HCT116 (cell line): ENCODE measurements at regions not wholly inside any gene's neighbourhood (a gene's known extent, or its start where the extent isn't known, plus 50 kb on each side); places are given as distances from the start of the nearest gene placed in this dataset.
"Not testable (repeated sequence)": the region's sequence is repeated elsewhere in the genome, so short reads cannot be mapped to it uniquely, and the experiment has no call there.

Experiments used
- ATAC-seq: fragments of 200-7000 bp; cut with Tn5 transposase; 2 replicates; pipeline ENCODE4 v1.9.1; 2020; ENCODE audit warnings: mild to moderate bottlenecking, moderate library complexity
- BruUV-seq: library from RNA; stranded (reverse); fragments of 400-500 nt; replicated peaks from 2 replicates; lab custom pipeline; 2021; lab: Mats Ljungman, UMichigan
- CTCF ChIA-PET: fragments of 300-600 bp; sonication (Branson Sonifier 250); formaldehyde crosslinking; loops from one replicate; lab custom pipeline; 2021; ENCODE audit warnings: antibody characterized with exemption; lab: Charles Lee
- POLR2A ChIA-PET: fragments of 300-600, 350-600 bp; sonication (Branson Sonifier 250); formaldehyde crosslinking; loops from one replicate; lab custom pipeline; 2021; ENCODE audit warnings: antibody characterized with exemption; lab: Charles Lee
- RAD21 ChIA-PET, 2 experiments: fragments of 300-600 bp; sonication (Branson Sonifier 250); formaldehyde crosslinking; loops; one replicate each; lab custom pipeline; 2023; ENCODE audit warnings: low total read pairs in 2 of 2; ENCODE audit not compliant: uncharacterized antibody in 2 of 2, unreplicated experiment in 2 of 2, low non-redundant PET in 1 of 2; lab: Charles Lee
- DNase-seq: peaks from one replicate; pipeline ENCODE4 v3.0.0-alpha.2; 2010; ENCODE audit warnings: low read depth, low spot score
- H2AFZ ChIP-seq: fragments of 200-600 bp; shearing (Covaris generic), sonication (generic); 2 replicates; pipeline ENCODE4 v1.6.1; 2017; ENCODE audit warnings: low read depth, mixed run types, mixed read lengths, antibody characterized with exemption, low read length; ENCODE audit not compliant: poor library complexity, severe bottlenecking
- H3K27ac ChIP-seq: 2 replicates; pipeline ENCODE4 v1.5.1; 2012; ENCODE audit warnings: low read depth, low read length
- H3K27me3 ChIP-seq: fragments of 200-600 bp; sonication (generic); 2 replicates; pipeline ENCODE4 v1.6.1; 2016; ENCODE audit warnings: mixed run types, low read length, mixed read lengths; ENCODE audit not compliant: insufficient read depth
- H3K36me3 ChIP-seq, 2 experiments: fragments of 200-500 bp in 1 of 2; fragments of 200-600 bp in 1 of 2; sonication (Bioruptor generic) in 1 of 2; sonication (generic) in 1 of 2; 2 replicates each; pipeline versions ENCODE4 v1.5.1 to v1.6.1; 2014 to 2016; ENCODE audit warnings: low read length in 2 of 2, inconsistent platforms in 1 of 2, mixed read lengths in 1 of 2, mixed run types in 1 of 2; ENCODE audit not compliant: insufficient read depth in 2 of 2, control insufficient read depth in 1 of 2
- H3K4me1 ChIP-seq, 2 experiments: fragments of 200-600 bp in 1 of 2; sonication (generic) in 1 of 2; 2 replicates each; pipeline versions ENCODE4 v1.5.1 to v1.6.1; 2012 to 2017; ENCODE audit warnings: low read length in 2 of 2, inconsistent platforms in 1 of 2, mild to moderate bottlenecking in 1 of 2, mixed read lengths in 1 of 2, mixed run types in 1 of 2, moderate library complexity in 1 of 2; ENCODE audit not compliant: insufficient read depth in 2 of 2, control insufficient read depth in 1 of 2
- H3K4me2 ChIP-seq: fragments of 200-600 bp; sonication (generic); 2 replicates; pipeline ENCODE4 v1.6.1; 2017; ENCODE audit warnings: mixed run types, low read length, mixed read lengths
- H3K4me3 ChIP-seq, 2 experiments: fragments of 200-600 bp in 1 of 2; sonication (generic) in 1 of 2; replicated peaks in 1 of 2; 2 replicates each; pipeline ENCODE4 v1.5.1; 2011 to 2016; ENCODE audit warnings: low read length in 2 of 2, control low read depth in 1 of 2, low read depth in 1 of 2, mild to moderate bottlenecking in 1 of 2, mixed read lengths in 1 of 2, mixed run types in 1 of 2
- H3K79me2 ChIP-seq: fragments of 200-600 bp; sonication (generic); 2 replicates; pipeline ENCODE4 v1.6.1; 2017; ENCODE audit warnings: mild to moderate bottlenecking, mixed run types, low read length, moderate library complexity, mixed read lengths; ENCODE audit not compliant: insufficient read depth
- H3K9ac ChIP-seq: fragments of 200-600 bp; sonication (generic); 2 replicates; pipeline ENCODE4 v1.6.1; 2016; ENCODE audit warnings: low read length, mixed read lengths
- H3K9me2 ChIP-seq: fragments of 200-600 bp; sonication (generic), shearing (Covaris generic); 2 replicates; pipeline ENCODE4 v1.6.1; 2017; ENCODE audit warnings: mixed run types, mild to moderate bottlenecking, moderate library complexity; ENCODE audit not compliant: insufficient read depth
- H3K9me3 ChIP-seq, 2 experiments: fragments of 200-500 bp in 1 of 2; fragments of 200-600 bp in 1 of 2; sonication (Bioruptor generic) in 1 of 2; sonication (generic) in 1 of 2; 2 replicates each; pipeline ENCODE4 v1.6.1; 2014 to 2017; ENCODE audit warnings: low read length in 2 of 2, mixed read lengths in 2 of 2, inconsistent platforms in 1 of 2, low read depth in 1 of 2, mild to moderate bottlenecking in 1 of 2, mixed run types in 1 of 2, moderate library complexity in 1 of 2; ENCODE audit not compliant: control insufficient read depth in 1 of 2, insufficient read depth in 1 of 2
- H4K20me1 ChIP-seq: fragments of 200-600 bp; sonication (generic), shearing (Covaris generic); 2 replicates; pipeline ENCODE4 v1.6.1; 2017; ENCODE audit warnings: mixed run types, mild to moderate bottlenecking, moderate library complexity; ENCODE audit not compliant: insufficient read depth
- ATF3 ChIP-seq: IDR thresholded peaks from 2 replicates; pipeline ENCODE4 v1.6.1; 2012
- CEBPB ChIP-seq: IDR thresholded peaks from 2 replicates; pipeline ENCODE4 v1.6.1; 2012; ENCODE audit warnings: low read depth
- EGR1 ChIP-seq: IDR thresholded peaks from 2 replicates; pipeline ENCODE4 v1.6.1; 2012; ENCODE audit warnings: low read depth
- EZH2 ChIP-seq: fragments of 200-600 bp; sonication (generic); IDR thresholded peaks from 2 replicates; pipeline ENCODE4 v1.6.1; 2017; ENCODE audit warnings: antibody characterized with exemption, mixed run types
- MAX ChIP-seq: IDR thresholded peaks from 2 replicates; pipeline ENCODE4 v1.6.1; 2012
- RAD21 ChIP-seq: IDR thresholded peaks from 2 replicates; pipeline ENCODE4 v1.6.1; 2012; ENCODE audit warnings: low read depth, mild to moderate bottlenecking
- SP1 ChIP-seq: IDR thresholded peaks from 2 replicates; pipeline ENCODE4 v1.6.1; 2012; ENCODE audit warnings: low read depth
- SRF ChIP-seq: IDR thresholded peaks from 2 replicates; pipeline ENCODE4 v1.6.1; 2012; ENCODE audit warnings: low read depth
- ZFX ChIP-seq: fragments of 450-650 bp; IDR thresholded peaks from 2 replicates; pipeline ENCODE4 v1.6.1; 2017
- intact Hi-C: fragments of 100-400 bp; cut with micrococcal nuclease; formaldehyde crosslinking; loops from 2 replicates; pipeline ENCODE4 v1.10.0; 2022
- TF ChIP-seq, protein P1 (sequence below), 3 experiments: fragments of 200-600 bp in 1 of 3; sonication (generic) in 1 of 3; IDR thresholded peaks in 2 of 3; conservative IDR thresholded peaks in 1 of 3; 2 replicates each; pipeline ENCODE4 v1.5.1; 2012 to 2017; ENCODE audit warnings: low read depth in 2 of 3, low read length in 2 of 3, antibody characterized with exemption in 1 of 3, borderline replicate concordance in 1 of 3, control low read depth in 1 of 3, mild to moderate bottlenecking in 1 of 3, mixed read lengths in 1 of 3, mixed run types in 1 of 3, moderate library complexity in 1 of 3; ENCODE audit not compliant: insufficient read depth in 1 of 3

DNA sequence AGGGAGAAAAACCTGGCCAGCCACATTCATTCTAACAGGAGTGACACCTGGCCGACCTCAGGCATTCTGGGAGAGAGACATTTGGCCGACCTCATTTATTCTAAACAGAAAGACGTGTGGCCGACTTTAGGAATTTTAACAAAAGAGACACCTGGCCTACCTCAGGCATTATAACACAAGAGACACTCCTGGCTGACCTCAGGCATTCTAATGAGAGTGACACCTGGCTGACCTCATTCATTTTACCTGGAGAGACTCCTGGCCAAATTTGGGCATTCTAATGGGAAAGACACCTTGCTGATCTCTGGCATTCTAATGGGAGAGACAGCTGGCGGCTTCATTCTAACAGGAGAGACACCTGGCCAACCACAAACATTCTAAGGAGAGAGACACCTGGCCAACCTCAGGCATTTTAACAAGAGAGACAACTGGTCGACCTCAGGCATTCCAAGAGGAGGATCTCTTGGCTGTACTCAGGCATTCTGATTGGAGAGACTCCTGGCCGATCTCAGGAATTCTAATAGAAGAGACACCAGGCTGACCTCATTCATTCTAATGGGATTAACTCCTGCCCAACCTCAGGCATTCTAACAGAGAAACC is 1353.9 kb downstream of the UQCRFS1 start:
- Histone ChIP-seq H3K9ac (no peak overlapping the region), H3K36me3 (no peaks in the 10 kb centered on the region), H3K4me2 (no peak overlapping the region), H3K79me2 (no peaks in the 10 kb centered on the region), H2AFZ (no peak overlapping the region), H3K9me3 (peaks cover 0 to 7% of the 10 kb centered on the region in 2 experiments; a peak in 1 of 4 replicates), H3K4me1 (no peaks in the 10 kb centered on the region), H4K20me1 (no peaks in the 10 kb centered on the region), H3K9me2 (no peaks in the 10 kb centered on the region), H3K4me3 (no peak overlapping the region), H3K27me3 (no peaks in the 10 kb centered on the region), H3K27ac (no peak overlapping the region)
- ChIA-PET CTCF (no interaction called here), RAD21 (no interaction called here), POLR2A (no interaction called here)
- intact Hi-C loops = no loop called here
- ATAC-seq (no peak), DNase-seq (no peak)
- TF ChIP-seq CEBPB = no peak
- BruUV-seq = no TSS peak

DNA sequence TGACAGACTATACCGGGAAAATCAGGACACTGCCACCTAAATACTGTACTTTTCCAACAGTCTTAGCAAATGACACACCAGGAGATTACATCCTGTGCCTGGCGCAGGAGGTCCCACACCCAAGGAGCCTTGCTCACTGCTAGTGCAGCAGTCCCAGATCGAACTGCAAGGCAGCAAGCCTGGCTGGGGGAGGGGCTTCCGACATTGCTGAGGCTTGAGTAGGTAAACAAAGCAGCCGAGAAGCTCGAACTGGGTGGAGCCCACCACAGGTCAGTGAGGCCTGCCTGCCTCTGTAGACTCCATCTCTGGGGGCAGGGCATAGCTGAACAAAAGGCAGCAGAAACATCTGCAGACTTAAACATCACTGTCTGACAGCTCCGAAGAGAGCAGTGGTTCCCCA is 1360.0 kb downstream of the UQCRFS1 start:
- POLR2A ChIA-PET, BruUV-seq, H4K20me1 ChIP-seq, H3K4me2 ChIP-seq, H3K4me3 ChIP-seq, H3K27me3 ChIP-seq, DNase-seq, H3K79me2 ChIP-seq, H3K36me3 ChIP-seq, RAD21 ChIA-PET, H2AFZ ChIP-seq, CTCF ChIA-PET, H3K27ac ChIP-seq, H3K9ac ChIP-seq, H3K4me1 ChIP-seq, H3K9me2 ChIP-seq, H3K9me3 ChIP-seq, intact Hi-C loops, ATAC-seq: not testable (repeated sequence)

DNA sequence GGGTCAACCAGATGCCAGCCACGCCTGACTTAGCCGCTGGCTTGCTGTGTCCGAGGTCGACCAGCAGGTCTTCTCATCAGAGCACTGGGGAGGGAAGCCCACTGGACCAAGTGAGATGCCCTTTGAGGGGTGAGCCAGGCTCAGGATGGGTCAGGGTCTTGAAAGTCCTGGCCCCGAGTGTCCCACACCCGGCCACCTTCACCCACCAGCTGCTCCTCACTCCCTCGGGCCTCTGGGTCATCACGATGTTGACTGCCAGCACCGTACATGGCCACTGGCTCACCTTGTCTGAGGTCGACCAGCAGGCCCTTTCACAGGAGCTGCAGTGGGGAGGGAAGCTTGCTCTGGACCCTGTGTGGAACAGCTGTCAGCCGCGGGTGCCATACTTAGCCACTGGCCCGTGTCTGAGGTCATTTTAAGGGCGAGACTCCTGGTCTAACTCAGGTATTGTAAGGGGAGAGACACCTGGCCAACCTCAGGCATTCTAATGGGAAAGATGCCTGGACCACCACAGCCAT is 1361.3 kb downstream of the UQCRFS1 start:
- CTCF ChIA-PET = no interaction called here
- Histone ChIP-seq H3K36me3 (no peaks in the 10 kb centered on the region), H3K4me3 (no peak overlapping the region), H3K27ac (no peak overlapping the region), H3K9me2 (no peaks in the 10 kb centered on the region), H2AFZ (no peak overlapping the region), H3K79me2 (no peaks in the 10 kb centered on the region), H3K27me3 (no peaks in the 10 kb centered on the region), H3K4me1 (no peaks in the 10 kb centered on the region), H3K9me3 (peaks cover 0 to 6% of the 10 kb centered on the region in 2 experiments; a peak in 2 of 4 replicates), H4K20me1 (no peaks in the 10 kb centered on the region), H3K9ac (no peak overlapping the region), H3K4me2 (no peak overlapping the region)
- no TSS peak for BruUV-seq
- DNase-seq (no peak), ATAC-seq (no peak)
- POLR2A ChIA-PET = no interaction called here
- RAD21 ChIA-PET = no interaction called here
- intact Hi-C loops = no loop called here
- TF ChIP-seq EZH2 (no peak), EGR1 (no peak), SRF (no peak), ZFX (no peak), ATF3 (no peak), RAD21 (no peak), SP1 (no peak), MAX (no peak)
- TF ChIP-seq, protein P1, sequence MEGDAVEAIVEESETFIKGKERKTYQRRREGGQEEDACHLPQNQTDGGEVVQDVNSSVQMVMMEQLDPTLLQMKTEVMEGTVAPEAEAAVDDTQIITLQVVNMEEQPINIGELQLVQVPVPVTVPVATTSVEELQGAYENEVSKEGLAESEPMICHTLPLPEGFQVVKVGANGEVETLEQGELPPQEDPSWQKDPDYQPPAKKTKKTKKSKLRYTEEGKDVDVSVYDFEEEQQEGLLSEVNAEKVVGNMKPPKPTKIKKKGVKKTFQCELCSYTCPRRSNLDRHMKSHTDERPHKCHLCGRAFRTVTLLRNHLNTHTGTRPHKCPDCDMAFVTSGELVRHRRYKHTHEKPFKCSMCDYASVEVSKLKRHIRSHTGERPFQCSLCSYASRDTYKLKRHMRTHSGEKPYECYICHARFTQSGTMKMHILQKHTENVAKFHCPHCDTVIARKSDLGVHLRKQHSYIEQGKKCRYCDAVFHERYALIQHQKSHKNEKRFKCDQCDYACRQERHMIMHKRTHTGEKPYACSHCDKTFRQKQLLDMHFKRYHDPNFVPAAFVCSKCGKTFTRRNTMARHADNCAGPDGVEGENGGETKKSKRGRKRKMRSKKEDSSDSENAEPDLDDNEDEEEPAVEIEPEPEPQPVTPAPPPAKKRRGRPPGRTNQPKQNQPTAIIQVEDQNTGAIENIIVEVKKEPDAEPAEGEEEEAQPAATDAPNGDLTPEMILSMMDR (IDR thresholded peaks at IDR 0.05 in 2 of 3, conservative IDR thresholded peaks at IDR 0.05 in 1 of 3; ENCODE audit: borderline replicate concordance in 1 of 3, insufficient read depth in 1 of 3, low read depth in 2 of 3, low read length in 2 of 3) = no peak
